DND-41 (cell line): ENCODE measurements at regions not wholly inside any gene's neighbourhood (a gene's known extent, or its start where the extent isn't known, plus 50 kb on each side); places are given as distances from the start of the nearest gene placed in this dataset.

Source experiments
- EZH2 ChIP-seq: IDR thresholded peaks from 3 replicates; pipeline ENCODE4 v1.6.1; 2012; ENCODE audit warnings: borderline replicate concordance, low read depth, mild to moderate bottlenecking, moderate library complexity, low read length, inconsistent platforms; ENCODE audit not compliant: severe bottlenecking
- TF ChIP-seq, protein P1 (sequence below): IDR thresholded peaks from 2 replicates; pipeline ENCODE4 v1.5.1; 2012; ENCODE audit warnings: borderline replicate concordance, low read length, moderate library complexity, mild to moderate bottlenecking; ENCODE audit not compliant: poor library complexity, severe bottlenecking; ENCODE audit errors: extremely low read depth

DNA sequence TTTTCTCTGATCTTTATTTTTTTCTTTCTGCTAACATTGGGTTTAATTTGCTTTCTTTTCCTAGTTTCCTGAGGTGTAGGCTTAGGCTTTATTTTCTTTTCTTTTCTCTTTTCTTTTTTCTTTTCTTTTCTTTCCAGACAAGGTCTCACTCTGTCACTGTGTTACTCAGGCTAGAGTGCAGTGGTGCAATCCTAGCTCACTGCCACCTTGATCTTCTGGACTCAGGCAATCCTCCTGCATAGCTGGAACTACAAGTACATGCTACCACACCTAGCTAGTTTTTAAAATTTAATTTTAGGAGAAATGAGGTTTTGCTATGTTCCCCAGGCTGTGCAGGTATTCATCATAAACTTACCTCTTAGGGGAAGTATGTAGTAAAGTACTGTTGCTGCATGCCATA lies 197.8 kb upstream of the ANKRD50 start:
- TF ChIP-seq, protein P1, sequence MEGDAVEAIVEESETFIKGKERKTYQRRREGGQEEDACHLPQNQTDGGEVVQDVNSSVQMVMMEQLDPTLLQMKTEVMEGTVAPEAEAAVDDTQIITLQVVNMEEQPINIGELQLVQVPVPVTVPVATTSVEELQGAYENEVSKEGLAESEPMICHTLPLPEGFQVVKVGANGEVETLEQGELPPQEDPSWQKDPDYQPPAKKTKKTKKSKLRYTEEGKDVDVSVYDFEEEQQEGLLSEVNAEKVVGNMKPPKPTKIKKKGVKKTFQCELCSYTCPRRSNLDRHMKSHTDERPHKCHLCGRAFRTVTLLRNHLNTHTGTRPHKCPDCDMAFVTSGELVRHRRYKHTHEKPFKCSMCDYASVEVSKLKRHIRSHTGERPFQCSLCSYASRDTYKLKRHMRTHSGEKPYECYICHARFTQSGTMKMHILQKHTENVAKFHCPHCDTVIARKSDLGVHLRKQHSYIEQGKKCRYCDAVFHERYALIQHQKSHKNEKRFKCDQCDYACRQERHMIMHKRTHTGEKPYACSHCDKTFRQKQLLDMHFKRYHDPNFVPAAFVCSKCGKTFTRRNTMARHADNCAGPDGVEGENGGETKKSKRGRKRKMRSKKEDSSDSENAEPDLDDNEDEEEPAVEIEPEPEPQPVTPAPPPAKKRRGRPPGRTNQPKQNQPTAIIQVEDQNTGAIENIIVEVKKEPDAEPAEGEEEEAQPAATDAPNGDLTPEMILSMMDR: no peak
- TF ChIP-seq EZH2: no peak
